AG04449 (cell line): ENCODE measurements at regions not wholly inside any gene's neighbourhood (a gene's known extent, or its start where the extent isn't known, plus 50 kb on each side); places are given as distances from the start of the nearest gene placed in this dataset.

Experiments used
- CTCF ChIA-PET: fragments of 350-600 bp; formaldehyde crosslinking; extraction: SDS; loops from one replicate; lab custom pipeline; 2021; ENCODE audit warnings: antibody characterized with exemption; lab: Yijun Ruan, JAX
- POLR2A ChIA-PET: fragments of 400-600, 350-600 bp; formaldehyde crosslinking; extraction: SDS; loops from one replicate; lab custom pipeline; 2020; ENCODE audit warnings: antibody characterized with exemption, inconsistent platforms; lab: Yijun Ruan, JAX
- DNase-seq: peaks from one replicate; pipeline ENCODE4 v3.0.0-alpha.2; 2010; ENCODE audit warnings: low read depth, low spot score
- H3K4me3 ChIP-seq: 2 replicates; pipeline ENCODE4 v1.5.1; 2011; ENCODE audit warnings: low read depth, mild to moderate bottlenecking, control low read depth, low read length
- TF ChIP-seq, protein P1 (sequence below): IDR thresholded peaks from one replicate; pipeline ENCODE4 v1.5.1; 2011; ENCODE audit warnings: mild to moderate bottlenecking, moderate library complexity, low read length, control low read depth, inconsistent platforms; ENCODE audit not compliant: insufficient read depth; ENCODE audit errors: missing control alignments

GRCh38 chr7:23887660-23888059 is 177.6 kb downstream of the STK31 start:
- H3K4me3 ChIP-seq, result no peak overlapping the region
- POLR2A ChIA-PET, result no interaction called here
- DNase-seq, result no peak
- TF ChIP-seq, protein P1, sequence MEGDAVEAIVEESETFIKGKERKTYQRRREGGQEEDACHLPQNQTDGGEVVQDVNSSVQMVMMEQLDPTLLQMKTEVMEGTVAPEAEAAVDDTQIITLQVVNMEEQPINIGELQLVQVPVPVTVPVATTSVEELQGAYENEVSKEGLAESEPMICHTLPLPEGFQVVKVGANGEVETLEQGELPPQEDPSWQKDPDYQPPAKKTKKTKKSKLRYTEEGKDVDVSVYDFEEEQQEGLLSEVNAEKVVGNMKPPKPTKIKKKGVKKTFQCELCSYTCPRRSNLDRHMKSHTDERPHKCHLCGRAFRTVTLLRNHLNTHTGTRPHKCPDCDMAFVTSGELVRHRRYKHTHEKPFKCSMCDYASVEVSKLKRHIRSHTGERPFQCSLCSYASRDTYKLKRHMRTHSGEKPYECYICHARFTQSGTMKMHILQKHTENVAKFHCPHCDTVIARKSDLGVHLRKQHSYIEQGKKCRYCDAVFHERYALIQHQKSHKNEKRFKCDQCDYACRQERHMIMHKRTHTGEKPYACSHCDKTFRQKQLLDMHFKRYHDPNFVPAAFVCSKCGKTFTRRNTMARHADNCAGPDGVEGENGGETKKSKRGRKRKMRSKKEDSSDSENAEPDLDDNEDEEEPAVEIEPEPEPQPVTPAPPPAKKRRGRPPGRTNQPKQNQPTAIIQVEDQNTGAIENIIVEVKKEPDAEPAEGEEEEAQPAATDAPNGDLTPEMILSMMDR, result no peak
- CTCF ChIA-PET, result no interaction called here

DNA sequence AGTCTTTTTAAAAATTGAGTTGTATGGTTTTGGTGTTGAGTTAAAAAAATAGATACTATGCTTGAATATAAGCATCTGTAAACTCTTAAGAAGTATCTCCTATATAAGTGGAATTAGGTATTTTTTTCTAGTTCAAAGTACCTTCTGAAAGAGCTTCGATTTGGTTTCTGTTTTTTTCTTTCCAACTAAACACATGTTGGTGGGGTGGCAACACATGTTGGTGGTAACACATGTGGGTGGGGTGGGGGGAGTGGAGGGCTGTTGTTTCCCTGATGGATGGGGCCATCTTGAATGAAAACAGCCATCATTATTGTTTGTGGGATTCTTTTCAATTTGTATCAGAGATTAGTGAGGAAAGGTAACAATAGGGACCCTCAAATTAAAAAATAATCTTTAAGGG is 178.9 kb downstream of the STK31 start:
- H3K4me3 ChIP-seq, result no peak overlapping the region
- ChIA-PET CTCF (no interaction called here), POLR2A (no interaction called here)
- TF ChIP-seq, protein P1, result no peak
- no peak for DNase-seq

DNA sequence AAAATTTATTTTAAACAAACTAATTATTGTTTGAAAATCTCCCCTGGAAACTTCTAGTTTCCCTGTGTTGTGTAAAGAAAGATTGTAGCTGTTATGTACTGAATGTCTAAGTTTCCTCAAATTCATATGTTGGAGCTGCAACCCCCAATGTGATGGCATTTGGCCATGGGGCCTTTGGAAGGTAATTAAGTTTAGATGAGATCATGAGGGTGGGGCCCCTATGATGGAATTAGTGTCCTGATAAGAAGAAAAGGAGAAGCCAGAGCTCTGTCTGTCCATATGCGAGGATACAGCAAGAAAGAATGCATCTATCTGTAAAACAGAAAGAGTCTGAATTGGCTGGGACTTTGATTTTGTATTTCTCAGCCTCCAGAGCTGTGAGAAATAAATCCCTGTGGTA is 179.5 kb downstream of the STK31 start:
- no peak overlapping the region for H3K4me3 ChIP-seq
- TF ChIP-seq, protein P1, result no peak
- ChIA-PET POLR2A (no interaction called here), CTCF (no interaction called here)
- no peak for DNase-seq

GRCh38 chr7:23892019-23892418 is 182.0 kb downstream of the STK31 start:
- no peak for DNase-seq
- ChIA-PET POLR2A (no interaction called here), CTCF (interaction anchor here (1.2 kb wide), 1 partner anchor 22 kb away, joined by 3 read pairs; no protein-coding TSS in a partner anchor)
- no peak overlapping the region for H3K4me3 ChIP-seq
- TF ChIP-seq, protein P1, result no peak

- DNase-seq, result peak; percentile 64
- ChIA-PET CTCF (interaction anchor here (1.0 to 1.2 kb wide), 2 partner anchors 23 to 1205 kb away, joined by 3 read pairs; no protein-coding TSS in a partner anchor), POLR2A (no interaction called here)
- H3K4me3 ChIP-seq, result no peak overlapping the region
- TF ChIP-seq, protein P1, result no peak
These were observed 183.3 kb downstream of the STK31 start for GRCh38 chr7:23893176-23893941.
